Activated CD4-positive, alpha-beta T cell treated with anti-CD3 and anti-CD28 coated beads for 36 hours (primary cell): ENCODE measurements at regions not wholly inside any gene's neighbourhood (a gene's known extent, or its start where the extent isn't known, plus 50 kb on each side); places are given as distances from the start of the nearest gene placed in this dataset.
"Not testable (repeated sequence)": the region's sequence is repeated elsewhere in the genome, so short reads cannot be mapped to it uniquely, and the experiment has no call there.

ENCODE experiments used
- ATAC-seq: fragments of 200-7000 bp; cut with Tn5 transposase; one replicate; pipeline ENCODE4 v1.10.0; 2021; ENCODE audit warnings: mild to moderate bottlenecking, moderate library complexity
- CTCF ChIA-PET: fragments of 350-600 bp; sonication (Branson Sonifier 250); formaldehyde crosslinking; loops from one replicate; lab custom pipeline; 2021; ENCODE audit warnings: antibody characterized with exemption; lab: Charles Lee
- POLR2A ChIA-PET: fragments of 350-600 bp; sonication (Branson Sonifier 250); formaldehyde crosslinking; loops from one replicate; lab custom pipeline; 2021; ENCODE audit warnings: antibody characterized with exemption, inconsistent platforms; lab: Charles Lee
- DNase-seq: peaks from one replicate; pipeline ENCODE4 v3.0.0-alpha.2; 2020
- H3K27ac Mint-ChIP-seq: one replicate; pipeline ENCODE4 v1.8.0; 2021; ENCODE audit warnings: mixed read lengths
- H3K27me3 Mint-ChIP-seq: one replicate; pipeline ENCODE4 v1.8.0; 2021; ENCODE audit warnings: mixed read lengths
- H3K36me3 Mint-ChIP-seq: one replicate; pipeline ENCODE4 v1.8.0; 2021; ENCODE audit warnings: low read depth, mixed read lengths
- H3K4me1 Mint-ChIP-seq: one replicate; pipeline ENCODE4 v1.8.0; 2021; ENCODE audit warnings: mixed read lengths
- H3K4me3 Mint-ChIP-seq: one replicate; pipeline ENCODE4 v1.8.0; 2021; ENCODE audit warnings: mild to moderate bottlenecking, moderate library complexity, mixed read lengths
- H3K9me3 Mint-ChIP-seq: one replicate; pipeline ENCODE4 v1.8.0; 2021; ENCODE audit warnings: low read depth, mixed read lengths
- intact Hi-C, 2 experiments: fragments of 100-400 bp; cut with DNase I in 1 of 2; cut with micrococcal nuclease in 1 of 2; formaldehyde crosslinking; loops; one replicate each; pipeline versions ENCODE4 v1.14.2 to v1.15.1; 2022 to 2024; cut with DNase I, micrococcal nuclease

DNA sequence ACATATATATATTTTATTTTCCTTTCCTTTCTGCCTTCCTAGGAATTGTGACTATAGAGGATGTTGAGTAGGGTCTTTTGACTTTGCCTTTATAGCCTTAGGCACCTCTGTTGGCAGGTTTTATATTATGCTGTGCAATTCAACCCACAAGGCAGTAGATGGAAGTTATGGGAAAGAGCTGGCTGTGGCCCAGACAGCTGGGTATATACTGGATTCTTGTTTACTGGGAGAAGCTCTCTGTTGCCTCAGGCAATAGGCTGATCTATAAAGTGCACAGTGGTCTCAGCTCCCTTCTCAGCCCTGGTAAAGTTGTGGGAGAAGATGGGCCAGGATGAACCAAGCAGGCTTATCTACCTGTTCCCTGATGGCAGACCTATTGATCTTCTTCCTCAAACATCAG lies 342.0 kb downstream of the GBA3 start:
- no peak overlapping the region for H3K27ac Mint-ChIP-seq
- intact Hi-C loops, result no loop called here

DNA sequence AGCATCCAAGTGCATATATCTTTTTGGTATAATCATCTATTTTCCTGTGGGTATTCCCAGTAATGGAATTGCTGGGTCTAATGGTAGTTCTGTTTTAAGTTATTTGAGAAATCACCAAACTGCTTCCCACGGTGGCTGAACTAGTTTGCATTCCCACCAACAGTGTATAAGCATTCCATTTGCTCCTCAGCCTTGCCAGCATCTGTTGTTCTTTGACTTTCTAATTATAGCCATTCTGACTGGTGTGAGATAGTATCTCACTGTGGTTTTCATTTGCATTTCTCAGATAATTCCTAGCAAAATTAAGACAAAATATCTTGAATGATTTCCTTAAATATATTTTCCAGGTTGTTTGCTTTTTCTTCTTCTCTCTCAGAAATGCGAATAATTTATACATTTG lies 341.1 kb downstream of the GBA3 start:
- H3K27me3 Mint-ChIP-seq, result no peaks in the 10 kb centered on the region
- intact Hi-C loops, result no loop called here

More for the DNA sequence above, 342.0 kb downstream of the GBA3 start:
- ChIA-PET POLR2A (no interaction called here), CTCF (no interaction called here)
- no peak for DNase-seq
- no peak for ATAC-seq
- Mint-ChIP-seq H3K4me1 (no peaks in the 10 kb centered on the region), H3K4me3 (no peak overlapping the region), H3K36me3 (no peaks in the 10 kb centered on the region), H3K9me3 (no peaks in the 10 kb centered on the region), H3K27me3 (no peaks in the 10 kb centered on the region)

DNA sequence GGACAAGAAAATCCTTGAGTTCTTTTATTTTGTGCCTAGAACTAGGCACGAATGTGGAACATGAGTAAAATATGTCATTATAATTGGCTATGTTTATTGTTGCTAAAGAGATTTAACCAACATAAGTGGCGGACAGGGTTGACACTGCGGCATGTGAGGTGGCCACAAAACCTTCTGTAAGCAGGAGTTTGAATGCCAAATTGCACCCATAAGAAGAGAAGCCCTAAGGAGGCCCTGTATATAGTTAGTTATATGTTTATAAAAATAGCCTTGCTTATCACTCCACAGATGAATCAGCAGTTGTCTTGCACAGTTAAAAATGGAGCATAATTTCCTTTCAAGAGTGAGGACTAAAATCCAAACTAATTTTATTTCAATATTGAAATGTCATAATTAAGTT lies 336.1 kb downstream of the GBA3 start:
- H3K36me3 Mint-ChIP-seq, result no peaks in the 10 kb centered on the region
- ChIA-PET POLR2A (no interaction called here), CTCF (no interaction called here)
- H3K9me3 Mint-ChIP-seq, result no peaks in the 10 kb centered on the region
- no peak overlapping the region for H3K4me3 Mint-ChIP-seq
- DNase-seq, result no peak
- no peak overlapping the region for H3K27ac Mint-ChIP-seq
- no peaks in the 10 kb centered on the region for H3K27me3 Mint-ChIP-seq
- intact Hi-C loops, result no loop called here
- no peaks in the 10 kb centered on the region for H3K4me1 Mint-ChIP-seq
- ATAC-seq, result no peak

More for the DNA sequence above, 341.1 kb downstream of the GBA3 start:
- H3K4me3 Mint-ChIP-seq, result no peak overlapping the region
- DNase-seq, result no peak
- ATAC-seq, result no peak
- H3K27ac Mint-ChIP-seq, result no peak overlapping the region
- H3K4me1 Mint-ChIP-seq, result no peaks in the 10 kb centered on the region
- ChIA-PET CTCF (no interaction called here), POLR2A (no interaction called here)
- H3K36me3 Mint-ChIP-seq, result no peaks in the 10 kb centered on the region
- no peaks in the 10 kb centered on the region for H3K9me3 Mint-ChIP-seq

DNA sequence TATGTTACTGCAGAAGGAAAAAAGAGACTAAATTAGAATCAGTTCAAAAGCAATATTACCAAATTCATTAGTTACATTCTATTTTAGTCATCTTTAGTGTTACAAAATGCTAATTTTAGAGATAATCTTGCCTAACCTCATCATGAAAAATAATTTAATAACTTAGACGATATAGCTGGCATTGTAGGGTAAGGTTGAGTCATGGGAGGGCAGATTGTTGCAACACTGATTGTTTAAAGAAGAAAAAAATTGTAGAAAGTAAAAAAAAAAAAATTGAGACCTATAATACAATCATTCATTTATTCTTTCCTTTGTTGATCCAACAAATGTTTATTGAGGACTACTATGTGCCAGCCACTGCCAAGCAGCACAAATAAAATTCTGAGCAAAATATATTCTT lies 330.9 kb downstream of the GBA3 start:
- no peak overlapping the region for H3K4me3 Mint-ChIP-seq
- H3K27ac Mint-ChIP-seq, result no peak overlapping the region
- no peaks in the 10 kb centered on the region for H3K27me3 Mint-ChIP-seq
- H3K4me1 Mint-ChIP-seq, result no peaks in the 10 kb centered on the region
- ChIA-PET POLR2A (no interaction called here), CTCF (no interaction called here)
- no peaks in the 10 kb centered on the region for H3K36me3 Mint-ChIP-seq
- intact Hi-C loops, result no loop called here
- ATAC-seq (no peak), DNase-seq (no peak)
- H3K9me3 Mint-ChIP-seq, result no peaks in the 10 kb centered on the region

DNA sequence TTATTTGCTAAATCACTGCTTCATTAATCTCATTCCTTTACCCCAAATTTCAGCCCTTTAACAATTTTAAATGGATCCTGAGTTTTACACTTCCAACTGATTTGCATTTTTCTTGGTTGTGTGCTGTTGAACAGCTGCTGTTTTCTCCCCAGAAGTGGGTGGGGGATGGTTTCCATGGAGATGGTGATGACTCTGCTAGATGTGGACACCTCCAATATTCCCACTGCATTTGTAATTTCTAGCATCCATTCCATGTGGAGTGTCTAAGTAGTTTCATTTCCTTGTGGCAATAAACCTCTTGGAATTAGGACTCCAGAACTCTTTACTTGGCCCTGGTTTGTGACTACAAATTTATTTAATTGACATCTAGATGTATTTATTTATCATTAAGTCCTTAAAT lies 330.4 kb downstream of the GBA3 start:
- Mint-ChIP-seq H3K27me3 (no peaks in the 10 kb centered on the region), H3K36me3 (no peaks in the 10 kb centered on the region), H3K4me1 (no peaks in the 10 kb centered on the region), H3K4me3 (no peak overlapping the region), H3K9me3 (no peaks in the 10 kb centered on the region), H3K27ac (no peak overlapping the region)
- no peak for ATAC-seq
- intact Hi-C loops, result no loop called here
- DNase-seq, result no peak
- POLR2A ChIA-PET, result no interaction called here
- CTCF ChIA-PET, result no interaction called here

DNA sequence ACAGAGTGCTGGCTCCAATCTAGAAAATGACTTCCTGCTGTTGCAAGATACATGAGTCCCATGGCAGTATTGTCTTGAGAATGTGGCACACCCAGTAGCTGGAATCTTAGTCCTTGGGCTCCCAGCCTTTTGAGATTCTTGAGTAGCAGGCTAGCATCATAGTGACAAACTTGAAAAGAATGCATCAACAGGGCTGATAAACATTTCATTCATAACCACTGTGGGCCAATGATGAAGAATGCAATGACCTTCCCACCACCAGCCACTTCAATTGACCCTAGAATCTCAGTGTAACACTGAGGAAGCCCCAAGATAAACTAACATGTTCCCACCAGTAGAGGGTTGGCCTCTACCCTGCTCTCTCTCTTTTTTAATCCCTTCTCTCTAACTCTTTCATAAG lies 329.3 kb downstream of the GBA3 start:
- no peak overlapping the region for H3K27ac Mint-ChIP-seq
- POLR2A ChIA-PET, result no interaction called here
- H3K27me3 Mint-ChIP-seq, result no peaks in the 10 kb centered on the region
- H3K36me3 Mint-ChIP-seq, result no peaks in the 10 kb centered on the region
- no peak for DNase-seq
- H3K9me3 Mint-ChIP-seq, result no peaks in the 10 kb centered on the region
- H3K4me1 Mint-ChIP-seq, result no peaks in the 10 kb centered on the region
- CTCF ChIA-PET, result no interaction called here
- no peak for ATAC-seq
- no peak overlapping the region for H3K4me3 Mint-ChIP-seq
- intact Hi-C loops, result no loop called here

DNA sequence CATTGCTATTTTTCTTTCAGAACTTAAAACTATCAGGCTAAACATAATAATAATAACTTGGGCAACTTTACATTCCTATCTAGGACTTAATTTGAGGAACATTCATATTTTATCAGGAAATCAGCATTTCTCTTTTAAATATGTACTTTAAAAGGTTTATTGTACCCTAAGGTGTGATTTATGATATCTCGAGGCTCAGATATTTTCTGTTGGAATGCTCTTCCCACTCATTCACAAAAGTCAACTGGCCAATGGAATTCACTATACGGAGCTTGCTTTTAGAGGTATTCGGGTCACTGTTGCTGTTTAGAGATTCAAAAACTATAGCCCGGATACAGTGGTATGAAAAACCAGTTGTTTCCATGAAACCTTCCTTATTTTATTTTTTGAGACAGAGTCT lies 328.3 kb downstream of the GBA3 start:
- DNase-seq (no peak), ATAC-seq (no peak)
- Mint-ChIP-seq H3K4me1 (no peaks in the 10 kb centered on the region), H3K27me3 (no peaks in the 10 kb centered on the region), H3K27ac (no peak overlapping the region), H3K36me3 (no peaks in the 10 kb centered on the region), H3K9me3 (no peaks in the 10 kb centered on the region), H3K4me3 (no peak overlapping the region)
- intact Hi-C loops, result no loop called here
- ChIA-PET CTCF (no interaction called here), POLR2A (no interaction called here)

DNA sequence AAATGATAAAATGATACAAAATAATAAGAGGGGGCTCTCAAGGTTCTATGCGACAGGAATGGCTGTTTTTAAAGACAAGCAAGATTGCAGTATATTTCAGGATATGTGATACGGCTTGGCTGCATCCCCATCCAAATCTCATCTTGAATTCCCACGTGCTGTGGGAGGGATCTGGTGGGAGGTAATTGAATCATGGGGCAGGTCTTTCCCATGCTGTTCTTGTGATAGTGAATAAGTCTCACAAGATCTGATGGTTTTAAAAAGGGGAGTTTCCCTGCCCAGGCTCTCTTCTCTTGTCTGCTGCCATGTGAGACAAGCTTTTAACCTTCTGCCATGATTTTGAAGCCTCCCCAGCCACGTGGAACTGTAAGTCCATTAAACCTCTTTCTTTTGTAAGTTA lies 327.7 kb downstream of the GBA3 start:
- not testable (repeated sequence) for H3K4me1 Mint-ChIP-seq, H3K27me3 Mint-ChIP-seq

DNA sequence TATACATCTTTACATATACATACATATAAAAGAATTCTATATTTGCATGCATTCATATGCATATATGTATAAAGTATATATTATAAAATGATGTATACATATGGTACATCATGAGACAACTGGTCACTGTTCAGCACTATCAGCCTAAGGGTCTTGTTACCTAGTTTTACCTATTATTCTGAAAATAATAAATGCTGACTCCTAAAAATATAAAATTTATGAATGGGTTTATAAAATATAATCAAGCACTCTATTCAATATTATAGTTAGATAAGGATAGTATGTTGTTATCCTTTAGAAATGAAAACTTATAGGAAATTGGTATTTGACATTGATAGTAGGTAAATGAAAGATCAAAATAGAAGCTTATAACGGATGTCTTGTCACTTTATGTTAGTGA lies 324.2 kb downstream of the GBA3 start:
- intact Hi-C loops, result no loop called here
- Mint-ChIP-seq H3K36me3 (no peaks in the 10 kb centered on the region), H3K4me3 (no peak overlapping the region), H3K9me3 (no peaks in the 10 kb centered on the region), H3K27me3 (no peaks in the 10 kb centered on the region), H3K4me1 (no peaks in the 10 kb centered on the region), H3K27ac (no peak overlapping the region)
- DNase-seq (no peak), ATAC-seq (no peak)
- CTCF ChIA-PET, result no interaction called here
- POLR2A ChIA-PET, result no interaction called here

More for the DNA sequence above, 327.7 kb downstream of the GBA3 start:
- H3K27ac Mint-ChIP-seq, H3K36me3 Mint-ChIP-seq, CTCF ChIA-PET, intact Hi-C loops, H3K4me3 Mint-ChIP-seq, POLR2A ChIA-PET, ATAC-seq, H3K9me3 Mint-ChIP-seq, DNase-seq: not testable (repeated sequence)

DNA sequence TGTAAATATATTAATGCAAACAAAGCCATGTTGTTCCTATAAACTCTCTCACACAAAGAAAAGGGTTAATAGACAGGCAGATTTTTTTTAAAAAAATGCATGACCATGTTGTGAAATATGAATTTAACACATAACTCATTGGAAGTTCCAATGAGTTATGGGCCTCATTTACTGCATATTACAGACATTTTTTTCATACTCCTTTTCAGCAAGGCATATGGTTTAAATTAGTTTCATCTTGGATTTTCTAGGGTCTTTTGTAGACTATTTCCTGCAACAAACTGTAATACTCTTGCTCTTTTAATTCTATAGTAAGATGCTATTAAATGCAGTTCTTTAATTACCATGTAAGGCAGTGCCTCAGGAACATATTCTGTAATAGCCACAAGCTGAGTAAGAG lies 323.1 kb downstream of the GBA3 start:
- H3K27ac Mint-ChIP-seq, result no peak overlapping the region
- DNase-seq (no peak), ATAC-seq (no peak)
- CTCF ChIA-PET, result no interaction called here
- POLR2A ChIA-PET, result no interaction called here
- H3K9me3 Mint-ChIP-seq, result no peaks in the 10 kb centered on the region
- no peaks in the 10 kb centered on the region for H3K4me1 Mint-ChIP-seq
- no peaks in the 10 kb centered on the region for H3K27me3 Mint-ChIP-seq
- intact Hi-C loops, result no loop called here
- H3K4me3 Mint-ChIP-seq, result no peak overlapping the region
- H3K36me3 Mint-ChIP-seq, result no peaks in the 10 kb centered on the region

DNA sequence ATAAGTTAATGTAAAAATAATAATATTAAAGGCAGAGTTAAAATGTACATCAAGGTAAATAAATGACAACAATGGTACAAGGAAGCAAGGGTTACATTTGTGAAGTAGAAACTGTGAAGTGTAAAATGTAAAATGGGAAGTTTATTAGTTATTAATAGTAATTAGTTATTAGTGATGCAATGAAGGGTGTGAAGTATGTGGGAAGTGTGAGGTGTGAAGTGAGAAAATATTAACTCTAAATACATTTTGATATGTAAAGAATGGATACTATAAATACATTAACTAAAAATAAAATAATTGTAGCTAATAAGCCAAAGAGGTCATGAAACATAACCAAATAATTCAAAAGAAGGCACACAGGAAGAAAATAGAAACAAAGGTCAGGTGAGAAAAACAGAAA lies 316.4 kb downstream of the GBA3 start:
- ChIA-PET POLR2A (no interaction called here), CTCF (no interaction called here)
- peaks cover 3% of the 10 kb centered on the region for H3K9me3 Mint-ChIP-seq
- DNase-seq (no peak), ATAC-seq (no peak)
- no peaks in the 10 kb centered on the region for H3K36me3 Mint-ChIP-seq
- no peak overlapping the region for H3K27ac Mint-ChIP-seq
- no peaks in the 10 kb centered on the region for H3K4me1 Mint-ChIP-seq
- no peaks in the 10 kb centered on the region for H3K27me3 Mint-ChIP-seq
- intact Hi-C loops, result no loop called here
- no peak overlapping the region for H3K4me3 Mint-ChIP-seq

DNA sequence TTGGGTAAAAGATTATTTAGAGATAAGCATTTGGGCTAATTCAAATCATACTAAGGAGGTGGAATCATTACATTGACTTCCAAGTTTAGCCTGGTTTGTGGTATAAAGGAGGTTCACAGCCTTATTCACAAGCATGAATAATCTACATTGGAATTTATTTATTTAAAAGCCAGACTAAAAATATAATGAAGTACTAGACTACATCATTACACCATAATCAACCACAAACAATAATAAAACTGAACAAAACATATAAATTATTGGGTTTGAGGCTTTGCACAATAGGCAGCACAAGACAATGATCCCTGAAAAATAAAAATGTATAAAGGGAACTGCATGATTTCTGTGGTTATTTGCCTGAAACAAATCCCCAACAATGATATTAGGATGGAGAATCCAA lies 314.0 kb downstream of the GBA3 start:
- POLR2A ChIA-PET, result no interaction called here
- ATAC-seq (no peak), DNase-seq (no peak)

DNA sequence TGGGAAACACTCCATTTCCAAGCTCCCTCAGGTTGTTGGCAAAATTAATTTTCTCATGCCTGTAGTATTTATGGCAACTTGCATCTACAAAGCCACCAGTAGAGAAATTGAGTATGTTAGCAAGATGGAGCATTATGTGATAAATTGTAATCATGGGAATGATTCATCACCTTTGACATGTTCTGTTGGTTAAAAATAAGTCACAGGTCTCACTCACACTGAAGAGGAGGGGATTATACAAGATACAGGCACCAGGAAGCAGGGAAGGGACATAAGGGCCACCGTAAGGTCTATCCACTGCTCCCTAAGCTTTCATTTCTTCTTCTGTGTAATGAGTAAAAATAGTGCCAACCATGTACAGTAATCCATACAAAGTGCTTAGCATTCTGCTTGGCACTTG lies 313.0 kb downstream of the GBA3 start:
- ChIA-PET POLR2A (no interaction called here), CTCF (no interaction called here)
- Mint-ChIP-seq H3K27me3 (no peaks in the 10 kb centered on the region), H3K27ac (no peak overlapping the region), H3K9me3 (peaks cover 3% of the 10 kb centered on the region), H3K4me3 (no peak overlapping the region), H3K36me3 (no peaks in the 10 kb centered on the region), H3K4me1 (no peaks in the 10 kb centered on the region)
- ATAC-seq (no peak), DNase-seq (no peak)
- intact Hi-C loops, result no loop called here

More for the DNA sequence above, 314.0 kb downstream of the GBA3 start:
- CTCF ChIA-PET, result no interaction called here
- H3K4me3 Mint-ChIP-seq, result no peak overlapping the region
- H3K27me3 Mint-ChIP-seq, result no peaks in the 10 kb centered on the region
- intact Hi-C loops, result no loop called here
- no peak overlapping the region for H3K27ac Mint-ChIP-seq
- no peaks in the 10 kb centered on the region for H3K4me1 Mint-ChIP-seq
- no peaks in the 10 kb centered on the region for H3K36me3 Mint-ChIP-seq
- H3K9me3 Mint-ChIP-seq, result peaks cover 3% of the 10 kb centered on the region
